GM12891 (cell line): ENCODE measurements at regions not wholly inside any gene's neighbourhood (a gene's known extent, or its start where the extent isn't known, plus 50 kb on each side); places are given as distances from the start of the nearest gene placed in this dataset.
"Not testable (repeated sequence)": the region's sequence is repeated elsewhere in the genome, so short reads cannot be mapped to it uniquely, and the experiment has no call there.

Experiments
- DNase-seq: peaks from one replicate; pipeline ENCODE4 v3.0.0; 2011; ENCODE audit warnings: low spot score; ENCODE audit not compliant: insufficient read length
- FAIRE-seq: peaks from 2 replicates; lab custom pipeline; 2011; peaks lifted over from hg19 to GRCh38; lab: Jason Lieb, UNC
- PAX5 ChIP-seq: IDR thresholded peaks from 2 replicates; pipeline ENCODE4 v1.6.1; 2011; ENCODE audit warnings: low read length, moderate library complexity, mild to moderate bottlenecking; ENCODE audit not compliant: insufficient read depth, severe bottlenecking
- POLR2A ChIP-seq: IDR thresholded peaks from 2 replicates; pipeline ENCODE4 v1.6.1; 2011; ENCODE audit warnings: low read depth, low read length, control low read depth
- POLR2AphosphoS5 ChIP-seq: IDR thresholded peaks from 2 replicates; pipeline ENCODE4 v1.6.1; 2011; ENCODE audit warnings: low read depth, low read length, control low read depth
- POU2F2 ChIP-seq: IDR thresholded peaks from 2 replicates; pipeline ENCODE4 v1.6.1; 2011; ENCODE audit warnings: low read depth, mild to moderate bottlenecking, control low read depth, low read length, moderate library complexity
- SPI1 ChIP-seq: IDR thresholded peaks from 2 replicates; pipeline ENCODE4 v1.6.1; 2011; ENCODE audit warnings: low read depth, low read length, control low read depth
- TAF1 ChIP-seq: IDR thresholded peaks from 2 replicates; pipeline ENCODE4 v1.6.1; 2011; ENCODE audit warnings: low read depth, low read length, control low read depth

- FAIRE-seq, result no peak
- no peak for DNase-seq
- TF ChIP-seq TAF1 (no peak), SPI1 (no peak), POLR2AphosphoS5 (no peak), POLR2A (no peak), POU2F2 (no peak), PAX5 (no peak)
Measured at GRCh38 chr6:141532211-141532610, 600.5 kb upstream of the GJE1 start.

DNA sequence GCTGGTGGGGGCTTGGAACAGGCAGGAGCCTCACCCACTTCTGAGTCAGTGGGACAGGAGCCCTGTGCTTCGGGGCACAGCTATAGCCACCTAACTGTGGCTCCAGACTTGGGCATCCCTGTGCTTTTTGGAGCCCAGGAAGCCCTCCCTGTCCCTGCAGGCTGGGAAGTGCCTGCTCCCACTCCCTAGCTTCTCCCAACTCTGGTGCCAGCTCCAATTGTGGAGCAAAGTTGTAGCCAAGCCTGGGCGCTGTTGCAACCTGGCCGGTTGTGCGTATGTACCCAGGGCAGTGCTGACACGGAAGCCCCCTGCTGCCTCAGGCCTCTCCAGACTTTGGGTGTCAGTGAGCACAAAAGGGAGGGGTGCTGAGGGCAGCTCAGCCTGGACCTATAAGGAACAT lies 601.7 kb upstream of the GJE1 start:
- FAIRE-seq (no peak), DNase-seq (no peak)
- no peak for TF ChIP-seq POLR2A
- no peak for TF ChIP-seq POLR2AphosphoS5
- no peak for TF ChIP-seq PAX5

DNA sequence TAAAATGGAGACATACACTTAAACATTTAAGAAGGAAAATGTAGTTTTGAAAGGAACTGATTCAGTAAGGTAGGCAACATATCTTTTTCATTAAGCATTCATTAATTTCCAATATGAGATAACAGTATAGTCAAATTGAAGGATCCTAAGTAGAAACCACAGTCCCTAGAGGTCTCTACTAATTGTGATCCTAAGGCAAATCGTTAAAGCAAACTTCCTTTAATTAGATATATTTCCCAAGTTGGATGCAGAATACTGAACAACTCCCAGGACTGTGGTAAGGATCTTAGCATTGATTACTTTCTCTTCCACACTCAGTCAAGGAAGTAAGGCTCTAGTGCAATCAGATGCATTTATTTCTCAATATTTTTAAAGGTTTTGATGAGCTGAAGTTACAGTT lies 604.1 kb upstream of the GJE1 start:
- TF ChIP-seq PAX5 (no peak), POU2F2 (no peak)
- FAIRE-seq (no peak), DNase-seq (no peak)

- FAIRE-seq (no peak), DNase-seq (no peak)
- no peak for TF ChIP-seq POLR2A
- no peak for TF ChIP-seq PAX5
- TF ChIP-seq TAF1, result no peak
- no peak for TF ChIP-seq SPI1
- no peak for TF ChIP-seq POLR2AphosphoS5
- no peak for TF ChIP-seq POU2F2
Measured at GRCh38 chr6:141526985-141527384, 605.7 kb upstream of the GJE1 start.

DNA sequence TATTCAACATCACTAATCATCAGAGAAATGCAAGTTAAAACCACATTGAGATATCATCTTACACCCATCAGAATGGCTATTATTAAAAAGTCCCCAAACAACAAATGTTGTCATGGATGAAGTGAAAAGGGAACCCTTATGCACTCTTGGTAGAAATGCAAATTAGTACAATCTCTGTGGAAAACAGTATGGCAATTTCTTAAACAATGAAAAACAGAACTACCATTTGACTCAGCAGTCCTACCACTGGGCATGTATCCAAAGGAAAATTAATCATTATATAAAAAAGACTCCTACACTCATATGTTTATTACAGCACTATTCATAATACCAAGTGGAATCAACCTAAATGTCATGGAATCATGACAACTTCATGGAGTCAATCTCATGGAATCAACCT lies 611.3 kb upstream of the GJE1 start:
- FAIRE-seq (no peak), DNase-seq (no peak)
- TF ChIP-seq PAX5 (no peak), POLR2A (no peak), TAF1 (no peak), POU2F2 (no peak), POLR2AphosphoS5 (no peak), SPI1 (no peak)

- DNase-seq, result no peak
- TF ChIP-seq POU2F2, result no peak
- no peak for TF ChIP-seq TAF1
- no peak for TF ChIP-seq POLR2A
- FAIRE-seq, result no peak
Measured at GRCh38 chr6:141513830-141514229, 618.9 kb upstream of the GJE1 start.

- DNase-seq (no peak), FAIRE-seq (no peak)
- TF ChIP-seq TAF1 (no peak), POLR2A (no peak), SPI1 (no peak)
Measured at GRCh38 chr6:141510803-141511202, 621.9 kb upstream of the GJE1 start.

- FAIRE-seq, DNase-seq: not testable (repeated sequence)
Measured at GRCh38 chr6:141506062-141506461, 626.7 kb upstream of the GJE1 start.

- not testable (repeated sequence) for DNase-seq, FAIRE-seq
Measured at GRCh38 chr6:141504318-141504717, 628.4 kb upstream of the GJE1 start.

GRCh38 chr6:141501616-141502015 lies 631.1 kb upstream of the GJE1 start:
- FAIRE-seq (no peak), DNase-seq (no peak)
- TF ChIP-seq POLR2A (no peak), SPI1 (no peak), POU2F2 (no peak), PAX5 (no peak), POLR2AphosphoS5 (no peak), TAF1 (no peak)

- no peak for DNase-seq
- TF ChIP-seq SPI1 (no peak), POU2F2 (no peak)
- no peak for FAIRE-seq
Measured at GRCh38 chr6:141498977-141499376, 633.7 kb upstream of the GJE1 start.

- FAIRE-seq (no peak), DNase-seq (no peak)
- TF ChIP-seq POLR2AphosphoS5, result no peak
- no peak for TF ChIP-seq TAF1
- TF ChIP-seq POLR2A, result no peak
- no peak for TF ChIP-seq PAX5
- no peak for TF ChIP-seq SPI1
- no peak for TF ChIP-seq POU2F2
Measured at GRCh38 chr6:141492521-141493284, 640.0 kb upstream of the GJE1 start.
